ENCODE measurements at regions not wholly inside any gene's neighbourhood (a gene's known extent, or its start where the extent isn't known, plus 50 kb on each side); places are given as distances from the start of the nearest gene placed in this dataset.

GRCh38 chr1:157284451-157284850, 146.3 kb upstream of the ETV3 start:
- TF ChIP-seq YY1 (IDR thresholded peaks at IDR 0.05; ENCODE audit: insufficient read depth, insufficient read length) (no peak), ZNF274 (IDR thresholded peaks at IDR 0.05; ENCODE audit: low read depth, low read length) (no peak)
